Esophagus muscularis mucosa (tissue), 4 donors: ENCODE measurements at regions not wholly inside any gene's neighbourhood (a gene's known extent, or its start where the extent isn't known, plus 50 kb on each side); places are given as distances from the start of the nearest gene placed in this dataset.

Source experiments
- DNase-seq: peaks from one replicate; pipeline ENCODE4 v3.0.0-alpha.2; 2017; ENCODE audit errors: extremely low spot score
- H3K27ac ChIP-seq, 4 donors: fragments of 200-600 bp; sonication (generic); replicated peaks in 1 of 4; 1 replicate in 3 of 4; 2 replicates in 1 of 4; pipeline ENCODE4 v1.5.1; 2016 to 2019; ENCODE audit warnings: mild to moderate bottlenecking in 1 of 4
- H3K27me3 ChIP-seq, 4 donors: fragments of 200-600 bp; sonication (generic); one replicate each; pipeline versions ENCODE4 v1.5.1 to v1.6.0; 2016 to 2019
- H3K36me3 ChIP-seq, 4 donors: fragments of 200-600 bp; sonication (generic); one replicate each; pipeline ENCODE4 v1.5.1; 2016 to 2019
- H3K4me1 ChIP-seq, 4 donors: fragments of 200-600 bp; sonication (generic); one replicate each; pipeline ENCODE4 v1.5.1; 2016 to 2019
- H3K4me3 ChIP-seq, 4 donors: fragments of 200-600 bp; sonication (generic); 1 replicate in 2 of 4; 2 replicates in 2 of 4; pipeline ENCODE4 v1.5.1; 2016 to 2019; ENCODE audit warnings: mild to moderate bottlenecking in 4 of 4, moderate library complexity in 1 of 4
- H3K9me3 ChIP-seq, 4 donors: fragments of 200-600 bp; sonication (generic); 1 replicate in 3 of 4; 2 replicates in 1 of 4; pipeline ENCODE4 v1.5.1; 2016 to 2019
- CTCF ChIP-seq, 3 experiments: fragments of 200-600 bp in 2 of 3; fragments of 450-650 bp in 1 of 3; sonication (generic) in 2 of 3; IDR thresholded peaks; one replicate each; pipeline ENCODE4 v1.5.1; 2017 to 2019; ENCODE audit warnings: antibody characterized with exemption in 3 of 3, mild to moderate bottlenecking in 2 of 3, moderate library complexity in 1 of 3
- EP300 ChIP-seq: sonication (generic); formaldehyde crosslinking; IDR thresholded peaks from one replicate; pipeline ENCODE4 v1.6.1; 2017; ENCODE audit warnings: antibody characterized with exemption
- POLR2A ChIP-seq: fragments of 450-650 bp; IDR thresholded peaks from one replicate; pipeline ENCODE4 v1.6.1; 2017; ENCODE audit warnings: antibody characterized with exemption, moderate library complexity, mild to moderate bottlenecking, low read depth
- POLR2AphosphoS5 ChIP-seq, 2 donors: sonication (generic); formaldehyde crosslinking; IDR thresholded peaks; one replicate each; pipeline ENCODE4 v1.6.1; 2017; ENCODE audit warnings: antibody characterized with exemption in 2 of 2
- WGBS: methylation state at CpG from one replicate; pipeline ENCODE4 v1.1.5; 2018; 5-methylcytosine and 5-hydroxymethylcytosine counted together
- intact Hi-C: fragments of 100-400 bp; cut with DNase I; formaldehyde crosslinking; loops from one replicate; pipeline ENCODE4 v1.15.1; 2023

DNA sequence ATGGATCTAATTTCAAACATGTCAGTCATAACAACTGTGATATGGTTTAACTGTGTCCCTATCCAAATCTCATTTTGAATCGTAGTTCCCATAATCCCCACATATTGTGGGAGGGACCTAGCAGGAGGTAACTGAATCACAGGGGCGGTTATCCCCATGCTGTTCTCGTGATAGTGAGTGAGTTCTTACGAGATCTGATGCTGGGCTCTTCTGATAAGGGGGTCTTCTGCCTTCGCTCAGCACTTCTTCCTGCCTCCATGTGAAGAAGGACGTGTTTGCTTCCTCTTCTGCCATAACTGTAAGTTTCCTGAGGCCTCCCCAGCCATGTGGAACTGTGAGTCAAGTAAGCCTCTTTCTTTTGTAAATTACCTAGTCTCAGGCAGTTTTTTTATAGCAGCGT lies 138.0 kb upstream of the PCGF5 start:
- Histone ChIP-seq H3K27ac (no peak overlapping the region), H3K9me3 (no peaks in the 10 kb centered on the region), H3K4me1 (peaks cover 7 to 19% (median 8%) of the 10 kb centered on the region in 4 donors), H3K36me3 (no peaks in the 10 kb centered on the region), H3K4me3 (no peak overlapping the region), H3K27me3 (no peaks in the 10 kb centered on the region)
- intact Hi-C loops = no loop called here
- TF ChIP-seq CTCF (IDR thresholded peaks at IDR 0.05) = no peak
- TF ChIP-seq EP300 = no peak
- TF ChIP-seq POLR2A = no peak
- TF ChIP-seq POLR2AphosphoS5 (IDR thresholded peaks at IDR 0.05) = no peak
- peak; percentile 24 for DNase-seq
- WGBS = 88% methylated on average over 7 of the region's 7 CpGs

DNA sequence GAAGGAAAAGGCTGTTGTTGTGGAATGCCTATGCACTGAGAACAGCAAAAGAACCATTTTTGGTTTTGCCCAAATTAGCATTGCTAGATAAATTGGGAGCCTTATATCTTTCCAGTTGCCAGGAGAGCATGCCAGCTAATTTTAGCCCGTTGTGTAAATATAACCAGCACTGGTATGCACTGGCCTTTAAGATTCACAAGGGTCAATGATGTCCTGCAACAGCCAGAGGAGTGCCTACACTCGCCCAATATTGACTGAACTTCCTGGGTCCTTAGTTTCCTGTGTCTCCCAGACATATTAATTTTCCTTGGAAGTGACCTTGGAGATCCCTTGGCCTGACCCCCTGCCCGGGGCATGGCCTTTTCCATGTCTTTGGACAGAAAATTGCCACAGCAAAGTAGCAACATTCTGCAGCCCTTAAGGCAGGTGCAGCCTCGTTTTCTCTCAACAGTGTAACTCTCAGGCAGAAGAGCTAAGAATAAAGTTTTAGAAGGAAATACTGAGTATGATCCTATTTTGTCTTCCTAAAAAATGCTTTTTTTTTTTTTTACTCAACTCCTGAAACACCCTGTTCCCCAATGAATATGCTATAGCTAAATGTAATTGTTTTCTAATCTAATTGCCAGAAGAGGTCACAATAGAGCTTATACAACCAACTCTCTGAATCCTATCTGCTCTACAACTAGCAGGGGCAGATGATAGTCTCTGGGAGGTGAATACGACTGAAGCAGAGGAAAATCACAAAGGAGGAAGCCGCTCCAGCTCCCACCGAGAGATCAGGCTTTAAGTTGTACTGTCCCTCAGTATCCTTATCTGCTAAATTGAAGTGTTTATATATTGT lies 131.9 kb upstream of the PCGF5 start:
- H3K36me3 ChIP-seq = no peaks in the 10 kb centered on the region
- no peak overlapping the region for H3K4me3 ChIP-seq
- peaks cover 9 to 33% (median 27%) of the 10 kb centered on the region in 4 donors for H3K4me1 ChIP-seq
- intact Hi-C loops = loop anchor here (2.0 kb wide), 1 partner anchor 162 kb away; no protein-coding TSS in a partner anchor
- DNase-seq = peak; percentile 72
- H3K27ac ChIP-seq = peak overlapping the region; percentile 0 to 47 (median 30)
- peaks cover 0 to 3% (median 1%) of the 10 kb centered on the region in 4 donors for H3K9me3 ChIP-seq
- H3K27me3 ChIP-seq = no peaks in the 10 kb centered on the region
- WGBS = 48% methylated on average over 7 of the region's 7 CpGs
- TF ChIP-seq POLR2AphosphoS5 (IDR thresholded peaks at IDR 0.05) = no peak
- peak in 1 of 3 experiments; percentile 6 for TF ChIP-seq CTCF (IDR thresholded peaks at IDR 0.05)
- no peak for TF ChIP-seq EP300
- no peak for TF ChIP-seq POLR2A

DNA sequence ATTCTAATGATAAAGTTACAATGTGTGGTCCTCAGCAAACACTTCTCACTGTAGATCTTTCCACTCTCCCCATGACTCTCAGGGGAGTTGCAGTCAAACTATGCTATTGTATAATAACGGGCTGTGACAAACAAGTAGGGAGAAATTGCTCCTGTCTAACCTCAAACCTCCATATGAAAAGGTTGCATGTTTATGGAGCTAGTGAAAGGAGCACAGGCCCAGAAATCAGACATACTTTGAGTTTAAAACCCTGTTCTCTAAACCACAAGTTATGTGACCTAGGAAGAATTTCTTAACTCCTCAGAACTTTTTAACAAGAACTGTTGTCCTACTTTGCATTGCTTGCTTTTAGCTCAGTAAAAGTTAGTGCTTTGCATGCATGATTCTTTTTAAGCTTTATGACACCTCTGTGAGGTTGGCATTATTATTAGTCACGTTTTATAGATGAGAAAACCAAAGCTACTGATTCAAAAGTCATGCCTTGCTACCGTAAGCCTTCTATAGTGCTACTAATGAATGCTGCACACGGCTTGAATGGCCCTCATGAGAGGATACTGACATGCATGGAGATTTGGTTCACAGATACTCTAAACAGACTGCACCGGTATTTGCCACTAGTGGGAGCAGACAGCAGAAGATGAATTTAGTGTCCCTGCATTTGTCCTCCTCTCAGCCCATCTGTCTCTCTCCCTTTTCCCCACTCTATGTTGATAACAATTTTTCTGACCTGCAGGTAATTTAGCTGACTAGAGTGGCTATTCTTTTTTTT lies 129.5 kb upstream of the PCGF5 start:
- intact Hi-C loops = no loop called here
- peaks cover 9 to 33% (median 27%) of the 10 kb centered on the region in 4 donors for H3K4me1 ChIP-seq
- no peaks in the 10 kb centered on the region for H3K27me3 ChIP-seq
- H3K27ac ChIP-seq = no peak overlapping the region
- TF ChIP-seq CTCF (IDR thresholded peaks at IDR 0.05) = peak in 2 of 3 experiments; percentile 16 to 39
- no peak for TF ChIP-seq EP300
- no peak for TF ChIP-seq POLR2A
- TF ChIP-seq POLR2AphosphoS5 (IDR thresholded peaks at IDR 0.05) = no peak
- DNase-seq = peak; percentile 45
- no peak overlapping the region for H3K4me3 ChIP-seq
- 35% methylated on average over 5 of the region's 5 CpGs for WGBS
- H3K9me3 ChIP-seq = peaks cover 0 to 10% (median 1%) of the 10 kb centered on the region in 4 donors
- H3K36me3 ChIP-seq = no peaks in the 10 kb centered on the region

- H3K36me3 ChIP-seq = no peaks in the 10 kb centered on the region
- H3K9me3 ChIP-seq = peaks cover 0 to 10% (median 1%) of the 10 kb centered on the region in 4 donors
- 90% methylated on average over 2 of the region's 2 CpGs for WGBS
- peaks cover 9 to 33% (median 27%) of the 10 kb centered on the region in 4 donors for H3K4me1 ChIP-seq
- TF ChIP-seq CTCF (IDR thresholded peaks at IDR 0.05) (no peak), POLR2AphosphoS5 (IDR thresholded peaks at IDR 0.05) (no peak), POLR2A (no peak), EP300 (no peak)
- H3K27ac ChIP-seq = no peak overlapping the region
- DNase-seq = peak; percentile 17
- intact Hi-C loops = no loop called here
- H3K27me3 ChIP-seq = no peaks in the 10 kb centered on the region
- H3K4me3 ChIP-seq = no peak overlapping the region
Measured at GRCh38 chr10:91091780-91092179, 128.7 kb upstream of the PCGF5 start.
